HG03060 (cell line): ENCODE measurements at regions not wholly inside any gene's neighbourhood (a gene's known extent, or its start where the extent isn't known, plus 50 kb on each side); places are given as distances from the start of the nearest gene placed in this dataset.

Source experiments
- ATAC-seq: cut with Tn5 transposase; IDR thresholded peaks from one replicate; pipeline ENCODE4 v1.9.1; 2021; ENCODE audit warnings: low read depth, moderate number of reproducible peaks; ENCODE audit not compliant: unreplicated experiment

GRCh38 chr7:16975712-16976111 lies 93.9 kb upstream of the AGR3 start:
- peak; percentile 48 for ATAC-seq

DNA sequence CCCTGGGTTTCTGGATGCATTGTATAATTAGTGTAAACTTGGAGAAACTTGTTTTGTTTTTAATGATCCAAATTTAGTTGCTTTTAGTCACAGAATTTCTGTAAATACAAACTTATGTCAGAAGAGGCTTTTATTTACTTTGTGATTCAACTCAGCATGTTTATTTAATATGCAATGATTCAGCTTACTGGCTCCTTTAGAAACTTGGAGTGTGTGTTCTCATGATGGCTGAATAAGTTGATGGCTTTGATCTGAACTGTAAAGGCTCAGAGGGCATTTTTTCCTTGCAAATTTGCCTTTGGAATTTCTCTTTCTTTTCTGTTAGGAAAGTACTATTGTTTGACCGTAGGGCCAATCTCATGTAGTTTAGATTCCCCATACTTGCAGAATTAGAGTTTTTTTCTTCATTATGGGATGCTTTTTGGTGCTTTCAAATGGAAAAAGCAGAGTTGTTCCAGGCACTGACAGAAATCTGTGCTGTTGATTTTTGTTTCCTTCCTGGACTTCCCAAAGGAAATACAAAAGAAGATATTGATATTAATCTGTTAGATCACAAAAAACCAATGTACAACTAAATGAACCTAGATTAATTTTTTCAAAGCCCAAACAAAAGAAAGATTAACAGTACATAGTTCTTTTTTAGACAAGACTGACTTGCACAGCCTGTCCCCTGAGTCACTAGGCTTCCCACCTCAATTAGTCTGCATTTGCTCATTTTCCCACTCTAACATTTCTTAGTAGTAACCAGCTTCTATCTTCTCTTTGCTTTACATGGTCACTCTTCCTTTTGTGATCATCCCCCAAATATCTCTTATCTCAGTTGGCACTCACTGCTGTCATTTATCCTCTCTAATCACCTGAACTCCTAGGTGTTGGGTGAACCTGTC lies 96.8 kb upstream of the AGR3 start:
- ATAC-seq, result no peak

DNA sequence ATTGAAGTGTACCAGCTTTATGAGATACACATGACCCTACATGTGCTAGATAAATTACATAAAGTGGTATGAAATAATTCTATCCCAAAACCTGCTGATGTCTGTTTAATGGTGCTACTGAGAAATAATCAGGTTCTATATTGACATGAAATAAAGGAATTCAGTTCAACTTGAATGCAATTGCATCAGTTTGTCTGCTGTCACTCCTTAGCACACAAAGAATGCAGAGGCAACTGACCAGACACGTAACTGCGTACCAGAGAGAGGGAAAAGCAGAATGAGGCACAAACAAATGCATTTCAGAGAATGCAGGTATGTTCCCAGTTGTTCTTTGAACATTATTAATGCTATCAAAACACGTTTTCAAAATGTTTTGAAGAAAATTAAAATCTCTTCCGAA lies 98.8 kb upstream of the AGR3 start:
- no peak for ATAC-seq

DNA sequence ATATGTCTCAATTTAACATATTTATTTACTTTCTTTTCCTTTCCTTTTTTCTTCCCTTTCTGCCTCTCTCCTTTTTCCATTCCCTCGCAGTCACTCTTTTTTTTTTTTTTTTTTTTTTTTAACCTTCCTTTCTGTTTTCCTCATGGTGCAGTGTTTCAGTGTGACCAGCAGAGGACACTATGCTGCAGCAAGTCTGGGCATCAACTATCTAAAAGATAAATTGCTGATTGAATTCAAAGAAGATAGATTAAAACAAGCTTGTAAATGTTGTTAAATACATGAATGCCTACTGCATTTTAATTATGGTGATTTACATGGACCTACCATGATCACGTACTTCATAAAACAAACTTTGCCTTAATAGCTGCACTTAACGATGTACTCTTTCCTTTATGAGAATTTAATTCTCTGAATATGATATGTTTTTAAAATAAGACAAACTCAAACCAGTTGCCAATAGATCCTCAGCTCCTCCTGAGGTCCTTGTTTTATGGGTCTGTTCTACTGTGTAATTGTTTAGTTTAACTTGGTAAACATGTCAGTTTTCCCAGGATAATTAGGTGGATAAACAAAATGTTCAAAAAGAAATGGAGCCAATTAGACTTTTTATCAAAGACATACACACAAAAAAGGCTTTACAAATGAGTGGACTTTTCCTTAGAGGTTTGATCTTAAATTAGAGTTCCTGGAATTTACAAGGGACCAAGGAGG lies 101.0 kb upstream of the AGR3 start:
- no peak for ATAC-seq

GRCh38 chr7:16984375-16984774 lies 102.6 kb upstream of the AGR3 start:
- no peak for ATAC-seq

GRCh38 chr7:16985621-16986020 lies 103.8 kb upstream of the AGR3 start:
- no peak for ATAC-seq

GRCh38 chr7:16986755-16987154 lies 105.0 kb upstream of the AGR3 start:
- ATAC-seq, result no peak

DNA sequence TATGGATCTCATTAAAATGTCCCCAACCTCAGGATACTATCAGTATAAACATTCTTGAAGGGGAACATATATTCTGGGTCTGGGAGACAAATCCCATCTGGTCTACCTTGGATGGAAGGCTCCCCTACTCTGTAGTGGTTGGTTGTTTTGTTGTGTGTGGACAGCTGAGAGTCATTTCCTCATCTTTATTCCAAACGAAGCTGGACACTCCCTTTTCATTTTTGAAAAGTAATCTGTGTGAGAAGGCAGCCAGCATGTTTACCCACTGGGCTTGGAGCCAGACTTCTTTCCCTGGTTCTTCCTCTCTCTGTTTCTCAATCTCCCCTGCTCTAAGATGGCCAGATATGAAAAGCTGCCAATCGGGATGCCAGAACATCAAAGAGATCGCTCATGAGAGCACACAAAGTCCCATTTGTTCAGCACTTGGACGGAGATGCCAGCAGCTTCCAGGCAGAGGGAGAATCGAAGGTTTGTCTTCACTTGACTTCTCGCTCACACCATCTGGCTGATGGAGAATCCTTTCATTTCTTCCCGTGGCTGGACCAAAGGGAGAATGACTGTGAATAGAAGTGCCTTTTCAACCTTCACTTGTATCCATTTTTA lies 108.1 kb upstream of the AGR3 start:
- no peak for ATAC-seq

DNA sequence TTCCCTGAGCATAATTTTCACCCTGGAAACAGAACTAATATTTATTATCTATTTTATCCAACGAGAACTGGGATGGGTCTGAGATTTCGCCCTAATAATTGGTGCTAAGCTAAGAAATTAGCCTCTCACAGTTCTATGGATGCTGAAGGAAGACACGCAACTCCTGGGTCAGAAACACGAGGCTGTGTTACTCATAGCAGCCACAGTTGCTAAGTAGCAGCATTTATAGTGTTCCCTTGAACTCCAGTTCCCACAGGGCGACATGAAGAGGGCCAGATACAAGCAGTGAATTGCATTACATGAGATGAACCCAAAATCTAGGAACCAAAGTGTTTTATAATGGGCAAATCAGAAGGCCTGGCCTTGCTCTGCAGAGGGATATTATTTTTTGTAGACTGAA lies 109.8 kb upstream of the AGR3 start:
- ATAC-seq, result no peak

DNA sequence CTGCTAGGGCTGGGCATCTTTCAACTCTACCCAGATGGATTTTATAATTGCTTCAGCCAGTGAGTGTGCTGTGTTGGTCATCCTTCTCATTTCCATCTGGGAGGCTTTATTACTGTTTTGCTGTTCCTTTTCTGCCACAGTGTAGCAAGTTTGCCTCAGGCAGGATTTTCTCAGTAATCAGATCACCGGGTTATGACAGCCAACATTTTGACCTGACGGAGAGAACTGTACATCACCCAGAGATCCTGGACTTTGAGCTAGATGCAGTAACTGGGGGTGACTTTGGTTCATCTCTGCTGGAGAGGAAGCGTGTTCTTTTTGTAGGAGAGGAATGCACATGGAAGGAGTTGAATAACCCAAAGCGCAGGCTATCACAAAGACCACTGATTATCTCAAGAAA lies 111.8 kb upstream of the AGR3 start:
- ATAC-seq, result no peak

DNA sequence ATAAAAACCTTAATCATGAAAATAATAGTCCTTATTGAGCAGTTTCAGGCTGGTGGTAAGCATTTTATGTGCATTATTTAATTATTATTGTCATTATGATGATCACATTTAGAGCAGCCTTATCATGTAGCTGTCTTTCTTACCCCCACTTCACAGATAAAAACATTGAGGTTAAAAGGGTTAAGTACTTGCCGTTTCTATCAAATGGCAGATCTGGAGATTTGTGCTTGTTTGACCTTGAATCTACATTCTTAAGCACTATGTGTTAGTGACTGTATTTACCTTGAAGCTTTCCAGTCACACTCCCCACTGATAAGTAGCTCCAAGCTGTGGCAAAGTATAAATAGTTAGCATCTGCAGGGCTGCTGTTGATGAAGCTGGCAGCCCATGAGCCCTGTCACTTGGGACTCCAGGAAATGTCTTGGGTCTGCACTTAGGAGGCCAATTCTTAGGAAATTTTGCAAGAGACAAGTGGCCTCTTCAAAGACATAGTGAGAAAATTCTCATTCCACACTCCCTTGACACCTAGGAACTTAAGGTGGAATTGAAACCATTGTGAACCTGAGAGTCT lies 116.8 kb upstream of the AGR3 start:
- no peak for ATAC-seq

DNA sequence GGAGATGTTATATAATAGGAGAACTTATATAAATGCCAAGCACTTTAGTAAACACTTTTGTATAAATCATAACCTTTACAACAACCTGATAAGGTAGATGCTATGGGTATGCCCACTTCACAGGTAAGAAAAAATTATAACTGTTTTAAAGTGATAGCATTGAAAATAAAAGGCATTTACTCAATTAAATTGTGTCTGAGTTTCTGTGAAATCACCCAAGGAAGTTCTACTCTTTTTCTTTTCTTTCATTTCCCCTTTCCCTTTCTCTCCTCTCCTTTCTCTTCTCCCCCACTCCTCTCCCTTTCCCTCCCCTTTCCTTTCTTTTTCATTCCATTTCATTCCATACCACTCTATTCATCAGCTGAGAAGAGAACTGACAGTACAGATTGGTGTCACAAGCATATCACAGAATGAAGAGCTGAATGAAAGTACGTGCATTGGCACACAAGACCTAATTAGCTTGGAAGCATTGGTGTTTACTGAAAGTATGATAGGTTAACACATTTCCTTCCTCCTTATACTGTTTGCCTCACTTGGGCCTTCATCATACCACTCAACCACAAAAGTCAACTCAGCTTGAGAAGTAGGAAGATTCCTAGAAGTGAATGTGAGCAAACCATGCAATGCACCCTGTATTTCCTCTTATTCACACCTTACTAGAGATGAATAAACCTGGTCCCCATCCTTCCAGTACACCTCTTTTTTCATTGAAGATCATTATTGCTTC lies 117.9 kb upstream of the AGR3 start:
- no peak for ATAC-seq

GRCh38 chr7:17005271-17005670 lies 123.5 kb upstream of the AGR3 start:
- no peak for ATAC-seq

DNA sequence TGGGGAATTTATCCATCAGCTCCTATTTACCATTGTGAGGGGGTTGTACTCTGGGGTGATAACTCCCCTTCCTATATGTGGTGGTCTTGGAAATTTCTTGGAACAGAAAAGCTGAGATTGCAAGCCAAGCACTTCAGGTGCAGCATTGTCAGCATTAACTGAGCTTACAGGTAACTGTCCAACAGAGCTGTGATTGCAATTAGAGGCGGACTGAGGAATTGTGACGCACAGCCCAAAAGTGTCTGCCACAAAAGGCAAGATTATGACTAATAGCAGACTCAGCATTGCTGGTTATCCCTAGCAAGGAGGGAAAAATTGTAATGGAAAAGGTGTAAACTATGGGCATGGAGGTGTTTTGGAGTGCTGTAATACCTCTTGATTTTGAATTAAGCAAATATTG lies 126.1 kb upstream of the AGR3 start:
- ATAC-seq, result no peak

GRCh38 chr7:17009007-17009719 lies 127.4 kb upstream of the AGR3 start:
- no peak for ATAC-seq

GRCh38 chr7:17009933-17010332 lies 128.2 kb upstream of the AGR3 start:
- ATAC-seq, result no peak

DNA sequence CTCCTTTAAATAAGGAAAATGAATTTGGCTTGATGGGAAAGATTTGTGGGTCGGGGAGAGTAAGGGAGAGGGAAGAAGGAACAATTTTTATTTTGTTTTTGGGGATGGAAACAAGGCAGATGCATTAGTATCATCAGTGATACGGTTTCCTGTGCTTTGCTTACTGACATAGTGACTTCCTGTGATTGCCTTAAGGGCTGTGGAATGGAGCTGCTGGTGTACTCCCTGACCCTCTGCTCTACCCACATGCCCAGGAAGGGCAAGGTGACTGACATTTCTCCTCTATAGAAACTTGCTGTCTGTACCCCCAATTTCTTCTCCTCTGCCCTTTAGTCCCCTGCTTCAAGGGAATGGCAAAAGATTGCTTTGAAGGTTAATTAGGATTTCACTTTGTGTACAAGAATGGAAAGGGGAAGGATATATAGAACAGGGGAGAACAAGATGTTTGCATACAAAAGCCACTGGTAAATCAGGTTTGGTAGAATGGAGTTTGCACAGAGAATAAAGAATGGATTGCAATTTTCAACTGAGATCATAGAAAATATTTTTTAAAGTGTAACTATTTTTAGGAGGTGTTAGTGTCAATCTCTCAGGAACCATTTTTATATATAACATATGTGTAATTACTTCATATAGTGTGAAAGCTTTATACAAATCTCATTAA lies 129.0 kb upstream of the AGR3 start:
- ATAC-seq, result no peak

GRCh38 chr7:17013204-17013603 lies 131.4 kb upstream of the AGR3 start:
- no peak for ATAC-seq

DNA sequence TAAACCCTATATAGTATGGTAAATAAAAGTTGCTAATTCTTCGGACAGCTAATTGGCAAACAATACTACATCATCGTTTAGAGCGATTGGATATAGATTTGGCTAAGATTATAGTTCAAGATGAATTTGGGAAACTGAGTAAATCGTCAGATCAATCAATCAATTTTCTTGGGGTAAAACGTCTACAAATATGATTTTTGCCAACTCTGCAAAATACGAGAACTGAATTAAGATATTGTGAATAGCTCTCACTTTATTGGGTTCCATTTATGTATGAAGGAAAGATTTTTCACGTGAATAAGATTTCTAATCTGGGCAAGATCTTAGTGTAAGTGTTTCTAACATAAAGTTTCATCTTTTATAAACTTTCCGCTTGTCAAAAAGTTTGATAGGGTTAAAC lies 132.9 kb upstream of the AGR3 start:
- ATAC-seq, result no peak
